Activated CD4-positive, alpha-beta T cell treated with anti-CD3 and anti-CD28 coated beads for 24 hours (primary cell): ENCODE measurements at regions not wholly inside any gene's neighbourhood (a gene's known extent, or its start where the extent isn't known, plus 50 kb on each side); places are given as distances from the start of the nearest gene placed in this dataset.
"Not testable (repeated sequence)": the region's sequence is repeated elsewhere in the genome, so short reads cannot be mapped to it uniquely, and the experiment has no call there.

Experiments
- DNase-seq, 2 donors: peaks; one replicate each; pipeline ENCODE4 v3.0.0-alpha.2; 2020; ENCODE audit warnings: low read depth in 2 of 2

DNA sequence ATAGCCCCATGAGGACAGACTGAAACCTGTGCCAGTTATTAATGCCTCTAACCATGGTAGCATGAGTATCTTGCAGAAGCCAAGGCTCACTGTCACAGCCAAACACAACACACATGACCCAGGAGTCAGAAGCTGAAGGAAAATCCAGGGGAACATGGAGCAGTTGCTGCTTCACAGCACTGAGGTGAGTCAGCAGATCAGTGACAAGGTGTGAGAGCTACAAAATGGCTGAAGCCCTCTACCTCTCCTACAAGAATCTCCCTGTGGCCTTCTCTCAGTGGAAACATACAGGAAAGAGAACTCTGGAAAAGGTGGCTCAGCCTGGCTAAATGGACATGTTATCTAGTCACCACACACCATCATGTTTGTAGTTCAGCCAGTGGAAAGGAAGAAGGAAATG is 93.5 kb downstream of the NAB1 start:
- DNase-seq: no peak

DNA sequence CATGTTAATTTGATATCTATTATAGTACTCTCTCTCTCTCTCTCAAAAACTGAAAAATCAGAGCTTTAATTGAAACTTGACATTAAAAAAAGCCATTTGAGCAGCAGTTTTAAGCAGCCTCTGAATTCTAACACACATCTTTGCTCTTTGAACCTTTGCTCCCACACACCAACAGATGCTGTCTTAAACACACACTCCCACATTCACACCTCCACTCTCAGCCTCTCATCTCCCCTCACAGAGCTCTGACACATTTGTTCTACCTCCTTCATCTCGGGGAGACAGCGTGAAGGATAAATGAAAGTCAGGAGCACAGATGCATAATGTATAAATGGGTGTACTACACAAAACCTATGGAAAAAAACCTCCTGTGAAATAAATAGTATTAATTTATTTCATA is 95.2 kb downstream of the NAB1 start:
- DNase-seq: no peak

- no peak for DNase-seq
Observed at GRCh38 chr2:190746971-190747761, 98.3 kb downstream of the NAB1 start.

DNA sequence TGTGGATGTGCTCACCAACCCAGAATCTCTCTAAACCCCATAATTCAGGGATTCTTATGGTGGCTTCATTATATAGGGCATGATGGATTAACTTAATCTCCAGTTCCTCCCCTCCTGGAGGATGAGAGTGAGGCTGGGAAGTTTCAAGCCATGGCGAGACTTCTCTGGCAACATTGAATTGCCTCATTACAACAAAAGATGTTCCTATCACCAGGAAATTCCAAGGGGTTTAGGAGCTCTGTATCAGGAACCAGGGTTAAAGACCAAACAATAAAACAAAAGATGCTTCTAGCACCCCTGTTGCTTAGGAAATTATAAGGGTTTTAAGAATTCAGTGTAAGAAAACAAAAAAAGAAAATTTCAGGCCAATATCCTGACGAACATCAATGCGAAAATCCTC is 100.1 kb downstream of the NAB1 start:
- DNase-seq: no peak

DNA sequence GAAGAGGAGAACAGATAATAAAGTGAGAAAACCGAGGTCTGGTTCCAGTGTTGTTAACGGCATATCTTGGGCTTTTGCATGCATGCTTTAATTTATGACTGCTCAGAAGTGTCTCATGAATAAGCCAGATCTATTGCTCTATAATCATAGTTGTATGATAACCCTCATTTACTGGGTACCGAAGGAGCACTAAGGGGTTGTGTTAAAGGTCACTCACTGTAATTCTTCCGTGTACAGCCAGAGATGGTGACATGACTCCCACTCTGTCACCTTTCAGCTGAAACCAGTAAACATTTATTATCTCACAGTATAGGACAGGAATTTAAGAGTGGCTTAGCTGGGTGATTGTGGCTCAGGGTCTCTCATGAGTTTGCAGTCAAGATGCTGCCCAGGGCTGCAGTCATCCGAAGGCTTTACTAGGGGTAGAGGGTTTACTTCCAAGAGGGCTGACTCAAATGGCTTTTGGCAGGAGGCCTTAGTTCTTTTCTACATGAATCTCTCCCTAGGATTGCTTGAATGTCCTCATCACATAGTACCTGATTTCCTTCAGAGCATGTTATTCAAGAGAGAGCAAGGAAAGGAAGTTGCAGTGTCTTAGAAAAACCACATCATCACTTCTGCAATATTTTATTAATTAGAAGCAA is 107.0 kb downstream of the NAB1 start:
- no peak for DNase-seq

DNA sequence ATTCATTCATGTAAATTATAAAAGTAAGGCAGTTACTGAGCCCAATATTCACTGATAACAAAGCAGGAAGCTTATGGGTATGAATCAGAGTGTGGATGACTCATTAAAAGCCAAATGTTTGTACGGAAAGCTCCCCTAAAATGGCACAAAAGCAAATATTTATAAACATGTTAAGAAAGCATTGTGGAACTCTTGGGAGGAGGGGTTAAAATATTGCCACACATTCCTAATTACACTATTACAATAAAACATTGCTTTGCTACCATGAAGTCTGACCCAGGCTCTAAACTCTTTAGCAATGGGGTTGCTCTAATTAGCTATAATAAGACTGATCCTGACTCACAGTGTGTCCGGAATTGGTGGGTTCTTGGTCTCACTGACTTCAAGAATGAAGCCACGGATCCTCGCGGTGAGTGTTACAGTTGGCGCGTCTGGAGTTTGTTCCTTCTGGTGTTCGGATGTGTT is 110.9 kb downstream of the NAB1 start:
- no peak for DNase-seq

DNA sequence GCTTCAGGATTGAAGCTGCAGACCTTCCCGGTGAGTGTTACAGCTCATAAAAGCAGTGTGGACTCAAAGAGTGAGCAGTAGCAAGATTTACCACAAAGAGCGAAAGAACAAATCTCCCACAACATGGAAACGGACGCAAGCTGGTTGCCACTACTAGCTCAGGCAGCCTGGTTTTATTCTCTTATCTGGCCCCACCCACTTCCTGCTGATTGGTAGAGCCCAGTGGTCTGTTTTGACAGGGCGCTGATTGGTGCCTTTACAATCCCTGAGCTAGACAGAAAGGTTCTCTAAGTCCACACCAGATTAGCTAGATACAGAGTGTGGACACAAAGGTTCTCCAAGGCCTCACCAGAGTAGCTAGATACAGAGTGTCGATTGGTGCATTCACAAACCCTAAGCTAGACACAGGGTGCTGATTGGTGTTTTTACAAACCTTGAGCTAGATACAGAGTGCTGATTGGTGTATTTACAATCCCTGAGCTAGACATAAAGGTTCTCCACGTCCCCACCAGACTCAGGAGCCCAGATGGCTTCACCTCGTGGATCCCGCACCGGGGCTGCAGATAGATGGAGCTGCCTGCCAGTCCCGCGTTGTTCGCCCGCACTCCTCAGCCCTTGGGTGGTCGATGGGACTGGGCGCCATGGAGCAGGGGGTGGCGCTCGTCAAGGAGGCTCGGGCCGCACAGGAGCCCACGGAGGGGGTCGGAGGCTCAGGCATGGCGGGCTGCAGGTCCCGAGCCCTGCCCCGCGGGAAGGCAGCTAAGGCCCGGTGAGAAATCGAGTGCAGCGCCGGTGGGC is 111.7 kb downstream of the NAB1 start:
- DNase-seq: not testable (repeated sequence)

- not testable (repeated sequence) for DNase-seq
Observed at GRCh38 chr2:190761216-190761615, 112.3 kb downstream of the NAB1 start.

DNA sequence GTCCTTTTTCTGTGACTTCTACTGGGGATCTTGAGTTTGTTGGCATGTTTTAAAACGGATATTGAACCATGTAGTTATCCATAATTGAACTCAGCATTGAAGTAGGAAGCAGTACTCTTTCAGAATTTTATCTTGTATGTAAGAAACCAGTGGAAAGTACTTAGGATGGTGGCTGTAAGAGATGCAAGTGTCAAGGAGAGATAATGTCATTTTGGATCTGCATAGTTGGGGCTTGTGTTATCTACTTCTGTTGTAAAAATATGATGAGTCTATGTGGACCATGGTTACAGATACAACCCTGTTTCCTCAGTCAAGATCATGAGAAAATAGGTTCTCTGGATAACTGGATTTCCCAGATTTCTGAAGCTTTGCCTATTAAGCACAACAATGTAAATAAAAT is 113.7 kb downstream of the NAB1 start:
- no peak for DNase-seq

- no peak for DNase-seq
Observed at GRCh38 chr2:190763100-190763499, 114.2 kb downstream of the NAB1 start.

- DNase-seq: peak in 1 of 2 donors; percentile 17
Observed at GRCh38 chr2:190763901-190764514, 115.1 kb downstream of the NAB1 start.

DNA sequence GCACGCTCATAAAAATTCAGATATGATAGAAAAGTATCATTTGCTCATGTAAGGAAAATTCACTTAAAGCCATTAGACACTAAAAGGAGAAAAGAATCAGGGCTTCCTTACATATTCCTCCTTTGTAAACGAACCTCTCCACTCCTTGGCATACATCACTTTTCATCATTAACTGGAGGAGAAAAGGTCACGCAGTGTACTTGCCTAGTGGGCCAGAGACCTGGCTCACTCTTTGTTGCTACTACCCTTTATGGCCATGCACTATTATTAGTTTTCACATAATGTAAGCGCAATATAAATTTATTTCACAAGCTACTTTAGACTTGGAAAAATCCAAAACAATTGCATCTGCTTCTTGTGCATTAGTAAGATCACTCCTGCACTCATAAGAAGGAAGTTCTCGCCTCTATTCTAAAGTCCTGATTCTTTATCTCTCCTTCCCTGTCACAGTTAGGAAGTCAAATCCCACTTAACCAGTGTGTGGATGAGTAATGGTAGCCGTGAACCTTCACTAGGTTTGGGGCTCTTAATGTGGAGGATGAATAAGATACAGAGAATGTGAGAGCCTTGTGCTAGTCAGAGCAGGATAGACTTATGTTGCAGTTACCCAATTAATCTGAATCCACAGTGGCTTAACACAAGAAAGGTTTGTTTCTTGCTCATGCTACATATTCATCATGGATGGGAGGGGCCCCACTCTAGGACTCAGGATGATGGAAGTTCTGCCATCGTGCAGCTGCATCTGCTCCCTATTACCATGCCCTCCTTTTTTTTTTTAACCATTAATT is 115.0 kb upstream of the GLS start:
- no peak for DNase-seq

DNA sequence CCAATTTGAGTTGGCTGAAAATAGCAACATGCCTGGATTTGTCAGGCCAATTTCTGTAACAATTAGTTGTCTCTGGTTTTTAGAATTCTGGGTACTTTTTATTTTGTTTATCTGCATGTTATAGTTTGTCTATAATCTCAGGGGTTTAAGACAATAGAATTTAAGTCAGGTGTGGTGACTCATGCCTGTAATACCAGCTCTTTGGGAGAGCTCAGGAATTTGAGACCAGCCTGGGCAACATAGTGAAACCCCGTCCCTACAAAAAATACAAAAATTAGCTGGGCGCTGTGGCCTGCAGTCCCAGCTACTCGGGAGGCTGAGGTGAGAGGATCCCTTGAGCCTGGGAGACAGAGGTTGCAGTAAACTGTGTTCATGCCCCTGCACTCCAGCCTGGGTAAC is 114.4 kb upstream of the GLS start:
- no peak for DNase-seq

- no peak for DNase-seq
Observed at GRCh38 chr2:190766595-190766994, 114.0 kb upstream of the GLS start.

DNA sequence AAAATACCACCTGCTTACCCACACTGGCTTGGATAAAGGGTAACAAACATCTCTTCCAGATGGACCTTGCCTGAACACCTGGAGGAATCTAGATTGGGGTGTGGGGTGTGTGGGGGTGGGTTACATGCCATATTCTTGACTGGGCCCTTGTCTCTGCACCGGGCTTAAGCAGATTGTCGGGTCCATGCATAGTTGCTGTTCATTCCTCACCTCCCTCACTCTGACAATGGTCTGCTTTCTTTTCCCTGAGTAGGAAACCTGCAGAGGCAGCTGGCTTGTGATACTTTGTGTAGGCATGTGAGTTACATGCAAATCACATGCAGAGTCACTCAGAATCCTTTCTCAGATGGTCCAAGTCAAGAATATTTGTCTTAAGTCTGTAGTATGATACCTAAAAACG is 112.8 kb upstream of the GLS start:
- DNase-seq: no peak

GRCh38 chr2:190769258-190769657 is 111.4 kb upstream of the GLS start:
- no peak for DNase-seq

DNA sequence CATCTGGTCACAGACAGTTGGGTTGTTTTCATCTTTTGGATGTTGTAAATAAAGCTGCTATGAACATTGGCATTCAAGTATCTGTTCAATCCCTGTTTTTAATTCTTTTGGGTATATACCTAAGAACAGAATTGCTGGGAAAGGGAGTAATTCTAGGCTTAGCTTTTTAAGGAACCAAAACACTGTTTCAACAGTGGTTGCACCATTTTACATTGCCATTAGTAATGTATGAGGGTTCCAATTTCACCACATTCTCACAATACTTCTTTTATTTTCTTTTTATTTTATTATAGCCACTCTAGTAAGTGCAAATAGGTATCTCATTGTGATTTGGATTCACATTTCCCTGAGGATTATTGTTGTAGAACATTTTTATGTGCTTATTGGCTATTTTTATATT is 108.9 kb upstream of the GLS start:
- no peak for DNase-seq

GRCh38 chr2:190780594-190780993 is 100.0 kb upstream of the GLS start:
- no peak for DNase-seq

GRCh38 chr2:190781604-190782198 is 98.9 kb upstream of the GLS start:
- DNase-seq: peak; percentile 47 to 55

DNA sequence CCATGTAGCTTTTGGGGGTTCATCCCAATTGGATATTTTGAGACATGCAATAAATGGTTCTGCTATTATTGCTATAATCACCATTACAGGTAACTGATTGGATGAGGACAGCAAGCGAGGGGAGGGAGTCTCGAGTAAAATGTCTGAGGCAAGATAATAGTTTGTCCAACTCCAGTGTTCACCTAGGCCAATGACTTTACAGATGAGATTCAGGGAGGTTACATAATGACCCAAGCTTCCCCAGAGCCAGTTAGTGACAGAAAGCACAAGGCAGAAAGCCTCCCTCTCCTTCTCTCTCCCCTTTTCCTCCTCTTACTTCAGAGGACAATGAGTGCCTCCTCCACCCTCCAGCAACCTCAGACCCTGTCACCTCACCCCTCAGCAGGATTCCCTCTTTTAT is 98.4 kb upstream of the GLS start:
- no peak for DNase-seq
